ENCODE measurements at regions not wholly inside any gene's neighbourhood (a gene's known extent, or its start where the extent isn't known, plus 50 kb on each side); places are given as distances from the start of the nearest gene placed in this dataset.
"Not testable (repeated sequence)": the region's sequence is repeated elsewhere in the genome, so short reads cannot be mapped to it uniquely, and the experiment has no call there.

GRCh38 chr9:107774099-107774498 is 284.5 kb upstream of the KLF4 start:
- not testable (repeated sequence) for TF ChIP-seq CTCF (conservative IDR thresholded peaks at IDR 0.05; ENCODE audit: low read depth, low read length); RFX5 (IDR thresholded peaks at IDR 0.05; ENCODE audit: low read depth, low read length); FOS (IDR thresholded peaks at IDR 0.05; ENCODE audit: low read depth, low read length); MXI1 (IDR thresholded peaks at IDR 0.05; ENCODE audit: borderline replicate concordance, low read depth, low read length); MAFK (IDR thresholded peaks at IDR 0.05; ENCODE audit: low read depth, low read length); CEBPB (IDR thresholded peaks at IDR 0.05; ENCODE audit: low read depth, low read length); POLR2A (IDR thresholded peaks at IDR 0.05; ENCODE audit: low read depth, low read length); SMC3 (IDR thresholded peaks at IDR 0.05; ENCODE audit: low read depth, low read length); USF2 (IDR thresholded peaks at IDR 0.05; ENCODE audit: low read depth, low read length)
